Spleen (tissue), 11 donors: ENCODE measurements at regions not wholly inside any gene's neighbourhood (a gene's known extent, or its start where the extent isn't known, plus 50 kb on each side); places are given as distances from the start of the nearest gene placed in this dataset.

Source experiments
- DNase-seq: peaks from one replicate; pipeline ENCODE4 v3.0.0-alpha.2; 2020
- H3K27ac ChIP-seq, 8 donors: fragments of 200-600 bp; sonication (generic) in 7 of 8; 1 replicate in 4 of 8; 2 replicates in 4 of 8; pipeline versions ENCODE4 v1.5.0 to v1.8.0; 2016 to 2021; ENCODE audit warnings: inconsistent platforms in 4 of 8, mild to moderate bottlenecking in 4 of 8, moderate library complexity in 1 of 8
- H3K27me3 ChIP-seq, 7 donors: fragments of 200-600 bp; sonication (generic) in 6 of 7; replicated peaks in 1 of 7; 1 replicate in 4 of 7; 2 replicates in 3 of 7; pipeline versions ENCODE4 v1.5.0 to v1.8.0; 2016 to 2021; ENCODE audit warnings: inconsistent platforms in 3 of 7, mild to moderate bottlenecking in 1 of 7
- H3K36me3 ChIP-seq, 6 donors: fragments of 200-600 bp; sonication (generic) in 5 of 6; 1 replicate in 4 of 6; 2 replicates in 2 of 6; pipeline versions ENCODE4 v1.5.0 to v1.8.0; 2016 to 2021; ENCODE audit warnings: inconsistent platforms in 2 of 6
- H3K4me1 ChIP-seq, 6 donors: fragments of 200-600 bp; sonication (generic) in 5 of 6; 1 replicate in 3 of 6; 2 replicates in 3 of 6; pipeline versions ENCODE4 v1.5.0 to v1.8.0; 2016 to 2021; ENCODE audit warnings: inconsistent platforms in 3 of 6
- H3K4me3 ChIP-seq, 8 donors: fragments of 200-600 bp; sonication (generic) in 7 of 8; 1 replicate in 4 of 8; 2 replicates in 4 of 8; pipeline versions ENCODE4 v1.5.0 to v1.8.0; 2016 to 2021; ENCODE audit warnings: inconsistent platforms in 4 of 8, mild to moderate bottlenecking in 4 of 8, moderate library complexity in 2 of 8
- H3K9me3 ChIP-seq, 8 donors: fragments of 200-600 bp; sonication (generic) in 7 of 8; 1 replicate in 4 of 8; 2 replicates in 4 of 8; pipeline versions ENCODE4 v1.5.0 to v1.8.0; 2016 to 2021; ENCODE audit warnings: inconsistent platforms in 4 of 8
- CTCF ChIP-seq, 11 experiments: fragments of 200-600 bp in 7 of 11; fragments of 450-650 bp in 4 of 11; sonication (generic) in 4 of 11; IDR thresholded peaks in 8 of 11; conservative IDR thresholded peaks in 3 of 11; 1 replicate in 7 of 11; 2 replicates in 4 of 11; pipeline versions ENCODE4 v1.4.0 to v1.8.0; 2016 to 2021; ENCODE audit warnings: antibody characterized with exemption in 11 of 11, inconsistent platforms in 4 of 11, mild to moderate bottlenecking in 1 of 11
- POLR2A ChIP-seq, 3 donors: fragments of 450-650 bp; IDR thresholded peaks; one replicate each; pipeline ENCODE4 v1.5.1; 2017; ENCODE audit warnings: antibody characterized with exemption in 3 of 3, mild to moderate bottlenecking in 1 of 3
- POLR2AphosphoS5 ChIP-seq, 3 donors: sonication (generic); formaldehyde crosslinking; IDR thresholded peaks; one replicate each; pipeline ENCODE4 v1.5.1; 2017; ENCODE audit warnings: antibody characterized with exemption in 3 of 3
- WGBS, 5 donors: extraction: QIAGEN DNeasy Blood & Tissue Kit in 3 of 5; methylation state at CpG; one replicate each; pipeline versions ENCODE4 v1.1.5 to v1.1.7; 2013 to 2018; 5-methylcytosine and 5-hydroxymethylcytosine counted together
- intact Hi-C: fragments of 100-400 bp; cut with DNase I; formaldehyde crosslinking; loops from one replicate; pipeline ENCODE4 v1.15.0; 2023; ENCODE audit warnings: low total_unique reads
- donor health status: healthy with polysubstance abuse.
- donor health status: DM: no; HTN: no; CAD: no; lungs with moderate emphysema.
- donor health status: DM: no; HTN: no; CAD: no.
- donor health status: Bipolar disorder and iron deficiency.
- donor health status: healthy.
- donor health status: DM: no; HTN: no; CAD: no.
- donor health status: DM: yes; HTN: yes; CAD: no.

- DNase-seq, result no peak
- H3K27ac ChIP-seq, result no peak overlapping the region
- intact Hi-C loops, result no loop called here
These were observed 88.5 kb upstream of the SOD1 start for GRCh38 chr21:31570824-31571566.

GRCh38 chr21:31566611-31567010 is 92.9 kb upstream of the SOD1 start:
- Histone ChIP-seq H3K4me1 (no peaks in the 10 kb centered on the region), H3K36me3 (no peaks in the 10 kb centered on the region), H3K27ac (no peak overlapping the region), H3K4me3 (no peak overlapping the region), H3K9me3 (no peaks in the 10 kb centered on the region), H3K27me3 (no peaks in the 10 kb centered on the region)
- WGBS, 5 donors, result 80 to 87% (median 84%) methylated on average over 7 of the region's 7 CpGs
- TF ChIP-seq POLR2A (IDR thresholded peaks at IDR 0.05) (no peak), POLR2AphosphoS5 (IDR thresholded peaks at IDR 0.05) (no peak), CTCF (IDR thresholded peaks at IDR 0.05 in 8 of 11, conservative IDR thresholded peaks at IDR 0.05 in 3 of 11) (no peak)
- intact Hi-C loops, result loop anchor here (5.0 kb wide), 1 partner anchor 49 kb away; no protein-coding TSS in a partner anchor
- peak; percentile 61 for DNase-seq

More at GRCh38 chr21:31570824-31571566, 88.5 kb upstream of the SOD1 start:
- Histone ChIP-seq H3K4me1 (no peaks in the 10 kb centered on the region), H3K27me3 (no peaks in the 10 kb centered on the region), H3K4me3 (no peak overlapping the region), H3K36me3 (no peaks in the 10 kb centered on the region), H3K9me3 (peaks cover 0 to 11% (median 6%) of the 10 kb centered on the region in 8 donors)
- no peak for TF ChIP-seq POLR2A (IDR thresholded peaks at IDR 0.05)
- TF ChIP-seq CTCF (IDR thresholded peaks at IDR 0.05 in 8 of 11, conservative IDR thresholded peaks at IDR 0.05 in 3 of 11), result no peak
- no peak for TF ChIP-seq POLR2AphosphoS5 (IDR thresholded peaks at IDR 0.05)
- 58 to 79% (median 77%) methylated on average over 8 of the region's 8 CpGs for WGBS, 5 donors

- no peak for DNase-seq
- Histone ChIP-seq H3K27me3 (peaks cover 0 to 2% (median 0%) of the 10 kb centered on the region in 7 donors), H3K36me3 (no peaks in the 10 kb centered on the region), H3K4me1 (no peaks in the 10 kb centered on the region), H3K9me3 (no peaks in the 10 kb centered on the region), H3K27ac (no peak overlapping the region), H3K4me3 (no peak overlapping the region)
- TF ChIP-seq POLR2A (IDR thresholded peaks at IDR 0.05) (no peak), CTCF (IDR thresholded peaks at IDR 0.05 in 8 of 11, conservative IDR thresholded peaks at IDR 0.05 in 3 of 11) (no peak), POLR2AphosphoS5 (IDR thresholded peaks at IDR 0.05) (no peak)
- intact Hi-C loops, result loop anchor here (5.0 kb wide), 1 partner anchor 49 kb away; no protein-coding TSS in a partner anchor
These were observed 93.4 kb upstream of the SOD1 start for GRCh38 chr21:31566064-31566463.

- DNase-seq, result no peak
- WGBS, 5 donors, result 80 to 91% (median 85%) methylated on average over 9 of the region's 9 CpGs
- TF ChIP-seq POLR2AphosphoS5 (IDR thresholded peaks at IDR 0.05) (no peak), CTCF (IDR thresholded peaks at IDR 0.05 in 8 of 11, conservative IDR thresholded peaks at IDR 0.05 in 3 of 11) (no peak), POLR2A (IDR thresholded peaks at IDR 0.05) (no peak)
- no peaks in the 10 kb centered on the region for H3K9me3 ChIP-seq
- H3K4me3 ChIP-seq, result no peak overlapping the region
- H3K27me3 ChIP-seq, result peaks cover 0 to 18% (median 0%) of the 10 kb centered on the region in 7 donors
- no peaks in the 10 kb centered on the region for H3K36me3 ChIP-seq
- peaks cover 0 to 9% (median 7%) of the 10 kb centered on the region in 6 donors for H3K4me1 ChIP-seq
- H3K27ac ChIP-seq, result no peak overlapping the region
- intact Hi-C loops, result no loop called here
These were observed 95.1 kb upstream of the SOD1 start for GRCh38 chr21:31564439-31564838.
